ENCODE measurements at regions not wholly inside any gene's neighbourhood (a gene's known extent, or its start where the extent isn't known, plus 50 kb on each side); places are given as distances from the start of the nearest gene placed in this dataset.

GRCh38 chr5:34599471-34600117, 56.5 kb upstream of the RAI14 start:
- no peak for DNase-seq

- no peak for DNase-seq
Observed at GRCh38 chr5:34600118-34600493, 56.0 kb upstream of the RAI14 start.

GRCh38 chr5:34603378-34603777, 52.8 kb upstream of the RAI14 start:
- DNase-seq: no peak

GRCh38 chr5:34604119-34604675, 51.9 kb upstream of the RAI14 start:
- no peak for DNase-seq

GRCh38 chr5:34606101-34606500, 50.0 kb upstream of the RAI14 start:
- no peak for DNase-seq

All from femur (tissue), 1 donor.